GM23338 (cell line): ENCODE measurements at regions not wholly inside any gene's neighbourhood (a gene's known extent, or its start where the extent isn't known, plus 50 kb on each side); places are given as distances from the start of the nearest gene placed in this dataset.

ENCODE experiments used
- CREB1 ChIP-seq: fragments of 250-450 bp; sonication (Bioruptor Pico); IDR thresholded peaks from 2 replicates; pipeline ENCODE4 v1.5.0; 2020; ENCODE audit warnings: low read depth, mild to moderate bottlenecking, moderate library complexity
- ETS1 ChIP-seq: IDR thresholded peaks from 2 replicates; pipeline ENCODE4 v1.6.1; 2016; ENCODE audit warnings: antibody characterized with exemption
- EZH2 ChIP-seq: fragments of 200-600 bp; sonication (generic); IDR thresholded peaks from one replicate; pipeline ENCODE4 v1.8.0; 2017; ENCODE audit warnings: antibody characterized with exemption, mild to moderate bottlenecking, low read depth; ENCODE audit not compliant: unreplicated experiment
- EZH2phosphoT487 ChIP-seq: fragments of 200-600 bp; sonication (generic); IDR thresholded peaks from one replicate; pipeline ENCODE4 v1.8.1; 2018; ENCODE audit warnings: antibody characterized with exemption; ENCODE audit not compliant: unreplicated experiment
- NANOG ChIP-seq: IDR thresholded peaks from 2 replicates; pipeline ENCODE4 v1.6.1; 2016; ENCODE audit warnings: antibody characterized with exemption, borderline replicate concordance
- POLR2AphosphoS5 ChIP-seq: IDR thresholded peaks from 2 replicates; pipeline ENCODE4 v1.6.1; 2016; ENCODE audit warnings: antibody characterized with exemption, low read depth
- TF ChIP-seq, protein P1 (sequence below), 2 experiments: fragments of 200-600 bp in 1 of 2; sonication (generic) in 1 of 2; conservative IDR thresholded peaks; 2 replicates each; pipeline versions ENCODE4 v1.5.1 to v1.6.1; 2016 to 2017; ENCODE audit warnings: antibody characterized with exemption in 2 of 2, low read depth in 2 of 2, mild to moderate bottlenecking in 2 of 2, moderate library complexity in 1 of 2
- TF ChIP-seq, protein P2 (sequence below): IDR thresholded peaks from one replicate; pipeline ENCODE4 v1.6.1; 2018; ENCODE audit warnings: antibody characterized with exemption; ENCODE audit not compliant: unreplicated experiment

- TF ChIP-seq, protein P1, sequence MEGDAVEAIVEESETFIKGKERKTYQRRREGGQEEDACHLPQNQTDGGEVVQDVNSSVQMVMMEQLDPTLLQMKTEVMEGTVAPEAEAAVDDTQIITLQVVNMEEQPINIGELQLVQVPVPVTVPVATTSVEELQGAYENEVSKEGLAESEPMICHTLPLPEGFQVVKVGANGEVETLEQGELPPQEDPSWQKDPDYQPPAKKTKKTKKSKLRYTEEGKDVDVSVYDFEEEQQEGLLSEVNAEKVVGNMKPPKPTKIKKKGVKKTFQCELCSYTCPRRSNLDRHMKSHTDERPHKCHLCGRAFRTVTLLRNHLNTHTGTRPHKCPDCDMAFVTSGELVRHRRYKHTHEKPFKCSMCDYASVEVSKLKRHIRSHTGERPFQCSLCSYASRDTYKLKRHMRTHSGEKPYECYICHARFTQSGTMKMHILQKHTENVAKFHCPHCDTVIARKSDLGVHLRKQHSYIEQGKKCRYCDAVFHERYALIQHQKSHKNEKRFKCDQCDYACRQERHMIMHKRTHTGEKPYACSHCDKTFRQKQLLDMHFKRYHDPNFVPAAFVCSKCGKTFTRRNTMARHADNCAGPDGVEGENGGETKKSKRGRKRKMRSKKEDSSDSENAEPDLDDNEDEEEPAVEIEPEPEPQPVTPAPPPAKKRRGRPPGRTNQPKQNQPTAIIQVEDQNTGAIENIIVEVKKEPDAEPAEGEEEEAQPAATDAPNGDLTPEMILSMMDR (conservative IDR thresholded peaks at IDR 0.05; ENCODE audit: low read depth in 2 of 2) = no peak
- no peak for TF ChIP-seq EZH2
- TF ChIP-seq POLR2AphosphoS5 = no peak
- TF ChIP-seq EZH2phosphoT487 = no peak
- TF ChIP-seq, protein P2, sequence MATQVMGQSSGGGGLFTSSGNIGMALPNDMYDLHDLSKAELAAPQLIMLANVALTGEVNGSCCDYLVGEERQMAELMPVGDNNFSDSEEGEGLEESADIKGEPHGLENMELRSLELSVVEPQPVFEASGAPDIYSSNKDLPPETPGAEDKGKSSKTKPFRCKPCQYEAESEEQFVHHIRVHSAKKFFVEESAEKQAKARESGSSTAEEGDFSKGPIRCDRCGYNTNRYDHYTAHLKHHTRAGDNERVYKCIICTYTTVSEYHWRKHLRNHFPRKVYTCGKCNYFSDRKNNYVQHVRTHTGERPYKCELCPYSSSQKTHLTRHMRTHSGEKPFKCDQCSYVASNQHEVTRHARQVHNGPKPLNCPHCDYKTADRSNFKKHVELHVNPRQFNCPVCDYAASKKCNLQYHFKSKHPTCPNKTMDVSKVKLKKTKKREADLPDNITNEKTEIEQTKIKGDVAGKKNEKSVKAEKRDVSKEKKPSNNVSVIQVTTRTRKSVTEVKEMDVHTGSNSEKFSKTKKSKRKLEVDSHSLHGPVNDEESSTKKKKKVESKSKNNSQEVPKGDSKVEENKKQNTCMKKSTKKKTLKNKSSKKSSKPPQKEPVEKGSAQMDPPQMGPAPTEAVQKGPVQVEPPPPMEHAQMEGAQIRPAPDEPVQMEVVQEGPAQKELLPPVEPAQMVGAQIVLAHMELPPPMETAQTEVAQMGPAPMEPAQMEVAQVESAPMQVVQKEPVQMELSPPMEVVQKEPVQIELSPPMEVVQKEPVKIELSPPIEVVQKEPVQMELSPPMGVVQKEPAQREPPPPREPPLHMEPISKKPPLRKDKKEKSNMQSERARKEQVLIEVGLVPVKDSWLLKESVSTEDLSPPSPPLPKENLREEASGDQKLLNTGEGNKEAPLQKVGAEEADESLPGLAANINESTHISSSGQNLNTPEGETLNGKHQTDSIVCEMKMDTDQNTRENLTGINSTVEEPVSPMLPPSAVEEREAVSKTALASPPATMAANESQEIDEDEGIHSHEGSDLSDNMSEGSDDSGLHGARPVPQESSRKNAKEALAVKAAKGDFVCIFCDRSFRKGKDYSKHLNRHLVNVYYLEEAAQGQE = no peak
- TF ChIP-seq ETS1 = no peak
- TF ChIP-seq CREB1 (CRISPR knock-in tag) = no peak
- no peak for TF ChIP-seq NANOG
Observed at GRCh38 chr5:167557359-167557758, 734.1 kb upstream of the WWC1 start.
